HCT116 (cell line): ENCODE measurements at regions not wholly inside any gene's neighbourhood (a gene's known extent, or its start where the extent isn't known, plus 50 kb on each side); places are given as distances from the start of the nearest gene placed in this dataset.

Experiments used
- ATAC-seq: fragments of 200-7000 bp; cut with Tn5 transposase; 2 replicates; pipeline ENCODE4 v1.9.1; 2020; ENCODE audit warnings: mild to moderate bottlenecking, moderate library complexity
- BruUV-seq: library from RNA; stranded (reverse); fragments of 400-500 nt; replicated peaks from 2 replicates; lab custom pipeline; 2021; lab: Mats Ljungman, UMichigan
- CTCF ChIA-PET: fragments of 300-600 bp; sonication (Branson Sonifier 250); formaldehyde crosslinking; loops from one replicate; lab custom pipeline; 2021; ENCODE audit warnings: antibody characterized with exemption; lab: Charles Lee
- POLR2A ChIA-PET: fragments of 300-600, 350-600 bp; sonication (Branson Sonifier 250); formaldehyde crosslinking; loops from one replicate; lab custom pipeline; 2021; ENCODE audit warnings: antibody characterized with exemption; lab: Charles Lee
- RAD21 ChIA-PET, 2 experiments: fragments of 300-600 bp; sonication (Branson Sonifier 250); formaldehyde crosslinking; loops; one replicate each; lab custom pipeline; 2023; ENCODE audit warnings: low total read pairs in 2 of 2; ENCODE audit not compliant: uncharacterized antibody in 2 of 2, unreplicated experiment in 2 of 2, low non-redundant PET in 1 of 2; lab: Charles Lee
- DNase-seq: peaks from one replicate; pipeline ENCODE4 v3.0.0-alpha.2; 2010; ENCODE audit warnings: low read depth, low spot score
- H2AFZ ChIP-seq: fragments of 200-600 bp; shearing (Covaris generic), sonication (generic); 2 replicates; pipeline ENCODE4 v1.6.1; 2017; ENCODE audit warnings: low read depth, mixed run types, mixed read lengths, antibody characterized with exemption, low read length; ENCODE audit not compliant: poor library complexity, severe bottlenecking
- H3K27ac ChIP-seq: 2 replicates; pipeline ENCODE4 v1.5.1; 2012; ENCODE audit warnings: low read depth, low read length
- H3K27me3 ChIP-seq: fragments of 200-600 bp; sonication (generic); 2 replicates; pipeline ENCODE4 v1.6.1; 2016; ENCODE audit warnings: mixed run types, low read length, mixed read lengths; ENCODE audit not compliant: insufficient read depth
- H3K36me3 ChIP-seq, 2 experiments: fragments of 200-500 bp in 1 of 2; fragments of 200-600 bp in 1 of 2; sonication (Bioruptor generic) in 1 of 2; sonication (generic) in 1 of 2; 2 replicates each; pipeline versions ENCODE4 v1.5.1 to v1.6.1; 2014 to 2016; ENCODE audit warnings: low read length in 2 of 2, inconsistent platforms in 1 of 2, mixed read lengths in 1 of 2, mixed run types in 1 of 2; ENCODE audit not compliant: insufficient read depth in 2 of 2, control insufficient read depth in 1 of 2
- H3K4me1 ChIP-seq, 2 experiments: fragments of 200-600 bp in 1 of 2; sonication (generic) in 1 of 2; 2 replicates each; pipeline versions ENCODE4 v1.5.1 to v1.6.1; 2012 to 2017; ENCODE audit warnings: low read length in 2 of 2, inconsistent platforms in 1 of 2, mild to moderate bottlenecking in 1 of 2, mixed read lengths in 1 of 2, mixed run types in 1 of 2, moderate library complexity in 1 of 2; ENCODE audit not compliant: insufficient read depth in 2 of 2, control insufficient read depth in 1 of 2
- H3K4me2 ChIP-seq: fragments of 200-600 bp; sonication (generic); 2 replicates; pipeline ENCODE4 v1.6.1; 2017; ENCODE audit warnings: mixed run types, low read length, mixed read lengths
- H3K4me3 ChIP-seq, 2 experiments: fragments of 200-600 bp in 1 of 2; sonication (generic) in 1 of 2; replicated peaks in 1 of 2; 2 replicates each; pipeline ENCODE4 v1.5.1; 2011 to 2016; ENCODE audit warnings: low read length in 2 of 2, control low read depth in 1 of 2, low read depth in 1 of 2, mild to moderate bottlenecking in 1 of 2, mixed read lengths in 1 of 2, mixed run types in 1 of 2
- H3K79me2 ChIP-seq: fragments of 200-600 bp; sonication (generic); 2 replicates; pipeline ENCODE4 v1.6.1; 2017; ENCODE audit warnings: mild to moderate bottlenecking, mixed run types, low read length, moderate library complexity, mixed read lengths; ENCODE audit not compliant: insufficient read depth
- H3K9ac ChIP-seq: fragments of 200-600 bp; sonication (generic); 2 replicates; pipeline ENCODE4 v1.6.1; 2016; ENCODE audit warnings: low read length, mixed read lengths
- H3K9me2 ChIP-seq: fragments of 200-600 bp; sonication (generic), shearing (Covaris generic); 2 replicates; pipeline ENCODE4 v1.6.1; 2017; ENCODE audit warnings: mixed run types, mild to moderate bottlenecking, moderate library complexity; ENCODE audit not compliant: insufficient read depth
- H3K9me3 ChIP-seq, 2 experiments: fragments of 200-500 bp in 1 of 2; fragments of 200-600 bp in 1 of 2; sonication (Bioruptor generic) in 1 of 2; sonication (generic) in 1 of 2; 2 replicates each; pipeline ENCODE4 v1.6.1; 2014 to 2017; ENCODE audit warnings: low read length in 2 of 2, mixed read lengths in 2 of 2, inconsistent platforms in 1 of 2, low read depth in 1 of 2, mild to moderate bottlenecking in 1 of 2, mixed run types in 1 of 2, moderate library complexity in 1 of 2; ENCODE audit not compliant: control insufficient read depth in 1 of 2, insufficient read depth in 1 of 2
- H4K20me1 ChIP-seq: fragments of 200-600 bp; sonication (generic), shearing (Covaris generic); 2 replicates; pipeline ENCODE4 v1.6.1; 2017; ENCODE audit warnings: mixed run types, mild to moderate bottlenecking, moderate library complexity; ENCODE audit not compliant: insufficient read depth
- CBX3 ChIP-seq: IDR thresholded peaks from 2 replicates; pipeline ENCODE4 v1.6.1; 2012; ENCODE audit warnings: low read depth
- CEBPB ChIP-seq: IDR thresholded peaks from 2 replicates; pipeline ENCODE4 v1.6.1; 2012; ENCODE audit warnings: low read depth
- EGR1 ChIP-seq: IDR thresholded peaks from 2 replicates; pipeline ENCODE4 v1.6.1; 2012; ENCODE audit warnings: low read depth
- ELF1 ChIP-seq: IDR thresholded peaks from 2 replicates; pipeline ENCODE4 v1.6.1; 2012; ENCODE audit warnings: low read depth, borderline replicate concordance
- EZH2 ChIP-seq: fragments of 200-600 bp; sonication (generic); IDR thresholded peaks from 2 replicates; pipeline ENCODE4 v1.6.1; 2017; ENCODE audit warnings: antibody characterized with exemption, mixed run types
- FOSL1 ChIP-seq: IDR thresholded peaks from 2 replicates; pipeline ENCODE4 v1.6.1; 2012; ENCODE audit warnings: low read depth
- JUND ChIP-seq: IDR thresholded peaks from 2 replicates; pipeline ENCODE4 v1.6.1; 2012
- POLR2AphosphoS5 ChIP-seq: IDR thresholded peaks from 2 replicates; pipeline ENCODE4 v1.6.1; 2011; ENCODE audit warnings: mild to moderate bottlenecking, low read depth, low read length, moderate library complexity
- RAD21 ChIP-seq: IDR thresholded peaks from 2 replicates; pipeline ENCODE4 v1.6.1; 2012; ENCODE audit warnings: low read depth, mild to moderate bottlenecking
- YY1 ChIP-seq: IDR thresholded peaks from 2 replicates; pipeline ENCODE4 v1.6.1; 2011; ENCODE audit warnings: low read length, low read depth, moderate library complexity, mild to moderate bottlenecking; ENCODE audit not compliant: insufficient replicate concordance; ENCODE audit errors: extremely low read depth
- ZNF274 ChIP-seq: fragments of 200-500 bp; sonication (Bioruptor generic); IDR thresholded peaks from 2 replicates; pipeline ENCODE4 v1.6.1; 2014; ENCODE audit warnings: mild to moderate bottlenecking, low read depth, low read length, inconsistent platforms
- intact Hi-C: fragments of 100-400 bp; cut with micrococcal nuclease; formaldehyde crosslinking; loops from 2 replicates; pipeline ENCODE4 v1.10.0; 2022
- TF ChIP-seq, protein P1 (sequence below): IDR thresholded peaks from 2 replicates; pipeline ENCODE4 v1.6.1; 2012; ENCODE audit warnings: low read depth

DNA sequence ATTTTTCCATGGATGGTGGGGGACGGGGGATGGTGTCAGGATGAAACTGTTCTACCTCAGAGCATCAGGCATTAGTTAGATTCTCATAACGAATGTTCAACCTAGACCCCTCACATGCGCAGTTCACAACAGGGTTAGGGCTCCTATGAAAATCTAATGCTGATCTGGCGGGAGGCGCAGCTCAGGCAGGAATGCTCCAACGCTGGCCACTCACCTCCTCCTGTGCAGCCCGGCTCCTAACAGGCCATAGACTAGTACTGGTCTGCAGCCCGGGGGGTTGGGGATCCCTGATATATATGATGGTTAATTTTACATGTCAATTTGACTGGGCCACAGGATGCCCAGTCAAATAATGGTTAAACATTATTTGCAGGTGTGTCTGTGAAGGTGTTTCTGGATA, 199.0 kb upstream of the NR4A3 start:
- ChIA-PET CTCF (no interaction called here), RAD21 (no interaction called here), POLR2A (no interaction called here)
- Histone ChIP-seq H4K20me1 (no peaks in the 10 kb centered on the region), H3K9me2 (no peaks in the 10 kb centered on the region), H2AFZ (no peak overlapping the region), H3K9me3 (no peaks in the 10 kb centered on the region), H3K79me2 (no peaks in the 10 kb centered on the region), H3K9ac (no peak overlapping the region), H3K4me3 (no peak overlapping the region), H3K27me3 (no peaks in the 10 kb centered on the region), H3K36me3 (no peaks in the 10 kb centered on the region), H3K27ac (no peak overlapping the region), H3K4me2 (no peak overlapping the region), H3K4me1 (no peaks in the 10 kb centered on the region)
- intact Hi-C loops: no loop called here
- ATAC-seq: no peak
- no TSS peak for BruUV-seq
- TF ChIP-seq RAD21 (no peak), EZH2 (no peak), EGR1 (no peak), YY1 (no peak), POLR2AphosphoS5 (no peak), CBX3 (no peak), ELF1 (no peak), JUND (no peak), FOSL1 (no peak), ZNF274 (no peak), CEBPB (no peak)
- TF ChIP-seq, protein P1, sequence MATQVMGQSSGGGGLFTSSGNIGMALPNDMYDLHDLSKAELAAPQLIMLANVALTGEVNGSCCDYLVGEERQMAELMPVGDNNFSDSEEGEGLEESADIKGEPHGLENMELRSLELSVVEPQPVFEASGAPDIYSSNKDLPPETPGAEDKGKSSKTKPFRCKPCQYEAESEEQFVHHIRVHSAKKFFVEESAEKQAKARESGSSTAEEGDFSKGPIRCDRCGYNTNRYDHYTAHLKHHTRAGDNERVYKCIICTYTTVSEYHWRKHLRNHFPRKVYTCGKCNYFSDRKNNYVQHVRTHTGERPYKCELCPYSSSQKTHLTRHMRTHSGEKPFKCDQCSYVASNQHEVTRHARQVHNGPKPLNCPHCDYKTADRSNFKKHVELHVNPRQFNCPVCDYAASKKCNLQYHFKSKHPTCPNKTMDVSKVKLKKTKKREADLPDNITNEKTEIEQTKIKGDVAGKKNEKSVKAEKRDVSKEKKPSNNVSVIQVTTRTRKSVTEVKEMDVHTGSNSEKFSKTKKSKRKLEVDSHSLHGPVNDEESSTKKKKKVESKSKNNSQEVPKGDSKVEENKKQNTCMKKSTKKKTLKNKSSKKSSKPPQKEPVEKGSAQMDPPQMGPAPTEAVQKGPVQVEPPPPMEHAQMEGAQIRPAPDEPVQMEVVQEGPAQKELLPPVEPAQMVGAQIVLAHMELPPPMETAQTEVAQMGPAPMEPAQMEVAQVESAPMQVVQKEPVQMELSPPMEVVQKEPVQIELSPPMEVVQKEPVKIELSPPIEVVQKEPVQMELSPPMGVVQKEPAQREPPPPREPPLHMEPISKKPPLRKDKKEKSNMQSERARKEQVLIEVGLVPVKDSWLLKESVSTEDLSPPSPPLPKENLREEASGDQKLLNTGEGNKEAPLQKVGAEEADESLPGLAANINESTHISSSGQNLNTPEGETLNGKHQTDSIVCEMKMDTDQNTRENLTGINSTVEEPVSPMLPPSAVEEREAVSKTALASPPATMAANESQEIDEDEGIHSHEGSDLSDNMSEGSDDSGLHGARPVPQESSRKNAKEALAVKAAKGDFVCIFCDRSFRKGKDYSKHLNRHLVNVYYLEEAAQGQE: no peak
- DNase-seq: no peak
